Stomach (tissue), 8 donors: ENCODE measurements at regions not wholly inside any gene's neighbourhood (a gene's known extent, or its start where the extent isn't known, plus 50 kb on each side); places are given as distances from the start of the nearest gene placed in this dataset.

ENCODE experiments used
- DNase-seq, 2 donors: peaks; one replicate each; pipeline versions ENCODE4 v3.0.0 to v3.0.0-alpha.2; 2013 to 2019
- H3K27ac ChIP-seq, 5 donors: fragments of 200-600 bp in 4 of 5; sonication (generic) in 4 of 5; one replicate each; pipeline ENCODE4 v1.5.1; 2013 to 2019; ENCODE audit warnings: mild to moderate bottlenecking in 1 of 5, moderate library complexity in 1 of 5
- H3K27me3 ChIP-seq, 3 donors: fragments of 200-600 bp; sonication (generic); one replicate each; pipeline ENCODE4 v1.5.1; 2017 to 2019; ENCODE audit warnings: mixed run types in 1 of 3
- H3K36me3 ChIP-seq, 4 donors: fragments of 200-600 bp; sonication (generic); 1 replicate in 3 of 4; 2 replicates in 1 of 4; pipeline ENCODE4 v1.5.1; 2016 to 2019
- H3K4me1 ChIP-seq, 4 donors: fragments of 200-600 bp; sonication (generic); one replicate each; pipeline ENCODE4 v1.5.1; 2016 to 2019
- H3K4me3 ChIP-seq, 4 donors: fragments of 200-600 bp; sonication (generic) in 3 of 4; one replicate each; pipeline ENCODE4 v1.5.1; 2016 to 2019; ENCODE audit warnings: mild to moderate bottlenecking in 1 of 4
- H3K9me3 ChIP-seq, 4 donors: fragments of 200-600 bp; sonication (generic); one replicate each; pipeline ENCODE4 v1.5.1; 2016 to 2019
- EP300 ChIP-seq: sonication (generic); formaldehyde crosslinking; IDR thresholded peaks from one replicate; pipeline ENCODE4 v1.6.1; 2017; ENCODE audit warnings: antibody characterized with exemption
- POLR2A ChIP-seq, 4 donors: fragments of 450-650 bp; IDR thresholded peaks; one replicate each; pipeline ENCODE4 v1.6.1; 2016; ENCODE audit warnings: antibody characterized with exemption in 4 of 4, control low read depth in 2 of 4, mild to moderate bottlenecking in 1 of 4, moderate library complexity in 1 of 4
- POLR2AphosphoS5 ChIP-seq, 3 donors: sonication (generic); formaldehyde crosslinking; IDR thresholded peaks; one replicate each; pipeline ENCODE4 v1.6.1; 2016; ENCODE audit warnings: antibody characterized with exemption in 3 of 3
- WGBS, 5 donors: extraction: QIAGEN DNeasy Blood & Tissue Kit in 3 of 5; methylation state at CpG; one replicate each; pipeline versions ENCODE4 v1.1.5 to v1.1.7; 2013 to 2018; 5-methylcytosine and 5-hydroxymethylcytosine counted together
- intact Hi-C: fragments of 100-400 bp; cut with DNase I; formaldehyde crosslinking; loops from one replicate; pipeline ENCODE4 v1.15.1; 2023; ENCODE audit warnings: low total_unique reads
- TF ChIP-seq, protein P1 (sequence below), 7 experiments: fragments of 450-650 bp in 4 of 7; fragments of 200-600 bp in 3 of 7; sonication (generic) in 3 of 7; IDR thresholded peaks; one replicate each; pipeline ENCODE4 v1.5.1; 2016 to 2019; ENCODE audit warnings: antibody characterized with exemption in 7 of 7, control low read depth in 2 of 7, mild to moderate bottlenecking in 1 of 7
- donor health status: healthy with polysubstance abuse.
- donor health status: Bipolar disorder and iron deficiency.
- donor health status: healthy.

DNA sequence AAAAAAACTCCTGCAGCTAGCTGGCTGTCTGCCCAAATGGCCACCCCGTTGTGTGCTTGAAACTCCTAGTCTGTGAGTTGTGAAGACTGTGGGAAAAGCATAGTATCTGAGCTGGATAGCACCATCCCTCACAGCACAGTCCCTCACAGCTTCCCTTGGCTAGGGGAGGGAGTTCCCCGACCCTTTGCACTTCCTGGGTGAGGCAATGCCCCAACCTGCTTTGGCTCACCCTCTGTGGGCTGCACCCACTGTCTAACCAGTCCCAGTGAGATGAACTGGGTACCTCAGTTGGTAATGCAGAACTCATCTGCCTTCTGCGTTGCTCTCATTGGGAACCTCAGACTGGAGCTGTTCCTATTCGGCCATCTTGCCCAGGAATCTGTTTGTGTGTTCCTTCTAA lies 260.6 kb upstream of the STXBP5 start:
- intact Hi-C loops, result no loop called here
- H3K4me3 ChIP-seq, result no peak overlapping the region
- no peak for DNase-seq
- H3K36me3 ChIP-seq, result no peaks in the 10 kb centered on the region
- peaks cover 0 to 11% (median 7%) of the 10 kb centered on the region in 4 donors for H3K9me3 ChIP-seq
- TF ChIP-seq POLR2AphosphoS5 (IDR thresholded peaks at IDR 0.05) (no peak), POLR2A (IDR thresholded peaks at IDR 0.05) (no peak), EP300 (no peak)
- TF ChIP-seq, protein P1, sequence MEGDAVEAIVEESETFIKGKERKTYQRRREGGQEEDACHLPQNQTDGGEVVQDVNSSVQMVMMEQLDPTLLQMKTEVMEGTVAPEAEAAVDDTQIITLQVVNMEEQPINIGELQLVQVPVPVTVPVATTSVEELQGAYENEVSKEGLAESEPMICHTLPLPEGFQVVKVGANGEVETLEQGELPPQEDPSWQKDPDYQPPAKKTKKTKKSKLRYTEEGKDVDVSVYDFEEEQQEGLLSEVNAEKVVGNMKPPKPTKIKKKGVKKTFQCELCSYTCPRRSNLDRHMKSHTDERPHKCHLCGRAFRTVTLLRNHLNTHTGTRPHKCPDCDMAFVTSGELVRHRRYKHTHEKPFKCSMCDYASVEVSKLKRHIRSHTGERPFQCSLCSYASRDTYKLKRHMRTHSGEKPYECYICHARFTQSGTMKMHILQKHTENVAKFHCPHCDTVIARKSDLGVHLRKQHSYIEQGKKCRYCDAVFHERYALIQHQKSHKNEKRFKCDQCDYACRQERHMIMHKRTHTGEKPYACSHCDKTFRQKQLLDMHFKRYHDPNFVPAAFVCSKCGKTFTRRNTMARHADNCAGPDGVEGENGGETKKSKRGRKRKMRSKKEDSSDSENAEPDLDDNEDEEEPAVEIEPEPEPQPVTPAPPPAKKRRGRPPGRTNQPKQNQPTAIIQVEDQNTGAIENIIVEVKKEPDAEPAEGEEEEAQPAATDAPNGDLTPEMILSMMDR (IDR thresholded peaks at IDR 0.05), result no peak
- WGBS, 5 donors, result 75 to 90% (median 84%) methylated on average over 4 of the region's 4 CpGs
- H3K27ac ChIP-seq, result no peak overlapping the region
- H3K27me3 ChIP-seq, result no peaks in the 10 kb centered on the region
- no peaks in the 10 kb centered on the region for H3K4me1 ChIP-seq

DNA sequence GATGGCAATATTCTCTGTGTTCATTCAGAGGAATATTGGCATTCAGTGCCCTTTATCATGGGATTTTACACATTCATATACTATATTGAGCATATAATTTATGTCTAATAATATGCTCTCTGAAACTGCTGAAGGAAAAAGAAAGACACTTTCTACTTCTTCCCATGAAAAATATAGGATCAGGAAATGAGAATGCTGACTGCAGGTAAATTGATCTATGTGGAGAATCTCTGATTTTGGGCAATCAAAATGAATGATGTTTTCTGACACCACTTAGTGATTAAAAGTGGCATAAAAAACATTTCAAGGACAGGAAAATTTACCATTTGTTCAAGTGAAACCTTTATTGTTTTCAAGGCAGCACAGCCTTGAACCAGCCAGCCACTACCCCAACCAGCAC lies 260.1 kb upstream of the STXBP5 start:
- no peak for DNase-seq
- intact Hi-C loops, result no loop called here
- H3K27me3 ChIP-seq, result no peaks in the 10 kb centered on the region
- no peaks in the 10 kb centered on the region for H3K4me1 ChIP-seq
- H3K36me3 ChIP-seq, result no peaks in the 10 kb centered on the region
- no peak overlapping the region for H3K27ac ChIP-seq
- H3K9me3 ChIP-seq, result peaks cover 0 to 11% (median 7%) of the 10 kb centered on the region in 4 donors
- no peak overlapping the region for H3K4me3 ChIP-seq
- no peak for TF ChIP-seq POLR2A (IDR thresholded peaks at IDR 0.05)
- TF ChIP-seq, protein P1 (IDR thresholded peaks at IDR 0.05), result no peak
- no peak for TF ChIP-seq EP300
- TF ChIP-seq POLR2AphosphoS5 (IDR thresholded peaks at IDR 0.05), result no peak

DNA sequence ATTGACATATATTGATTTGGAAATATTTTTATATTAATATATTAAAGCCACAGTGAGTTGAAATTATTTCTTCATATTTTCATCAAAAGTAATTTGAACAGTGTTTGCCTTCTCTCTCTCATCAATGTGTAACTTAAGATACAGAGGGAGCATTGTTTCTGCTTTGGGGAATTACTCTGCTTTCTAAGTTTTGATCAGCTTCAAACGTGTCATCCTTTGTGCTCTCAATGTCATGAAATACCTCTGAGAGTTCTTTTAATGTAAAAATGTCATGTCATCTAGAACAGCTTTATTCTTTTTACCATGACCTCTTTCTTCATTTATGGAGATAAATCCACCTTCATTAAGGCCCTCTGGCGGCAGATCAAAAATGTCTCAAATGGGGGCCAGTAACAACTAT lies 259.4 kb upstream of the STXBP5 start:
- Histone ChIP-seq H3K27me3 (no peaks in the 10 kb centered on the region), H3K4me1 (no peaks in the 10 kb centered on the region), H3K4me3 (no peak overlapping the region), H3K36me3 (no peaks in the 10 kb centered on the region), H3K9me3 (peaks cover 0 to 11% (median 7%) of the 10 kb centered on the region in 4 donors), H3K27ac (no peak overlapping the region)
- WGBS, 5 donors, result 75 to 87% (median 82%) methylated on average over 2 of the region's 2 CpGs
- intact Hi-C loops, result no loop called here
- TF ChIP-seq EP300 (no peak), POLR2AphosphoS5 (IDR thresholded peaks at IDR 0.05) (no peak)
- TF ChIP-seq, protein P1 (IDR thresholded peaks at IDR 0.05), result no peak
- DNase-seq, result no peak

DNA sequence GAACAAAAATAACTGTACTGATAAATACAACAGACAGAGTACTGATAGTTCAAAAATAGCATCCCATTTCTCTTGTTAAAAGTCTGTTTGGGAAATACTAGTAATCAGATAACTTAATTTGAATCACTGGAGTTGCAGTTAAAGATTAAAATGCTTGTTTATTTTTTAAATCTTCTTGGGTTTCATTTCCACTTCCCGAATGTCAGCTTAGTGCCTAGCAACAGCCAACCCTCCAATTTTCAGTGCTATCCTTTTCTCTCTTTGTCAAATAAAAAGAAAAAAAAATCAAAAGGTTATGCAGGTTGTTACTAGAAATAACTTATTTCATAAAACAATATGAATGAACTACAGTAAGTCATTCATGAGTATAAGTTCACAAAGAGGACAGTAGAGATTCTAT lies 257.7 kb upstream of the STXBP5 start:
- Histone ChIP-seq H3K4me3 (no peak overlapping the region), H3K36me3 (no peaks in the 10 kb centered on the region), H3K27ac (no peak overlapping the region), H3K9me3 (peaks cover 0 to 11% (median 7%) of the 10 kb centered on the region in 4 donors), H3K4me1 (no peaks in the 10 kb centered on the region), H3K27me3 (no peaks in the 10 kb centered on the region)
- 38 to 64% (median 60%) methylated on average over 1 of the region's 1 CpG for WGBS, 5 donors
- TF ChIP-seq EP300 (no peak), POLR2A (IDR thresholded peaks at IDR 0.05) (no peak), POLR2AphosphoS5 (IDR thresholded peaks at IDR 0.05) (no peak)
- TF ChIP-seq, protein P1 (IDR thresholded peaks at IDR 0.05), result no peak
- intact Hi-C loops, result no loop called here
- DNase-seq, result no peak
